Neuron (in vitro differentiated cells): ENCODE measurements at regions not wholly inside any gene's neighbourhood (a gene's known extent, or its start where the extent isn't known, plus 50 kb on each side); places are given as distances from the start of the nearest gene placed in this dataset.

ENCODE experiments used
- H2AFZ ChIP-seq: one replicate; pipeline ENCODE4 v1.6.1; 2013; ENCODE audit warnings: low read depth, mild to moderate bottlenecking, inconsistent platforms, low read length, moderate library complexity
- H3K27me3 ChIP-seq: one replicate; pipeline ENCODE4 v1.6.1; 2013; ENCODE audit warnings: low read length; ENCODE audit not compliant: insufficient read depth
- H3K36me3 ChIP-seq: one replicate; pipeline ENCODE4 v1.6.1; 2013; ENCODE audit warnings: low read length; ENCODE audit not compliant: insufficient read depth
- H3K4me1 ChIP-seq: one replicate; pipeline ENCODE4 v1.6.1; 2013; ENCODE audit warnings: low read length; ENCODE audit not compliant: insufficient read depth
- H3K4me3 ChIP-seq: 2 replicates; pipeline ENCODE4 v1.5.1; 2013; ENCODE audit warnings: mild to moderate bottlenecking, low read length, moderate library complexity
- H3K9me3 ChIP-seq: one replicate; pipeline ENCODE4 v1.6.1; 2013; ENCODE audit warnings: low read length

- Histone ChIP-seq H3K27me3 (no peaks in the 10 kb centered on the region), H3K4me3 (no peak overlapping the region), H3K9me3 (no peaks in the 10 kb centered on the region), H2AFZ (no peak overlapping the region), H3K36me3 (no peaks in the 10 kb centered on the region), H3K4me1 (no peaks in the 10 kb centered on the region)
Measured at GRCh38 chr11:11789735-11790369, 51.9 kb upstream of the USP47 start.

GRCh38 chr11:11788063-11788710, 53.6 kb upstream of the USP47 start:
- Histone ChIP-seq H2AFZ (no peak overlapping the region), H3K4me1 (no peaks in the 10 kb centered on the region), H3K36me3 (no peaks in the 10 kb centered on the region), H3K4me3 (no peak overlapping the region), H3K9me3 (no peaks in the 10 kb centered on the region), H3K27me3 (no peaks in the 10 kb centered on the region)

DNA sequence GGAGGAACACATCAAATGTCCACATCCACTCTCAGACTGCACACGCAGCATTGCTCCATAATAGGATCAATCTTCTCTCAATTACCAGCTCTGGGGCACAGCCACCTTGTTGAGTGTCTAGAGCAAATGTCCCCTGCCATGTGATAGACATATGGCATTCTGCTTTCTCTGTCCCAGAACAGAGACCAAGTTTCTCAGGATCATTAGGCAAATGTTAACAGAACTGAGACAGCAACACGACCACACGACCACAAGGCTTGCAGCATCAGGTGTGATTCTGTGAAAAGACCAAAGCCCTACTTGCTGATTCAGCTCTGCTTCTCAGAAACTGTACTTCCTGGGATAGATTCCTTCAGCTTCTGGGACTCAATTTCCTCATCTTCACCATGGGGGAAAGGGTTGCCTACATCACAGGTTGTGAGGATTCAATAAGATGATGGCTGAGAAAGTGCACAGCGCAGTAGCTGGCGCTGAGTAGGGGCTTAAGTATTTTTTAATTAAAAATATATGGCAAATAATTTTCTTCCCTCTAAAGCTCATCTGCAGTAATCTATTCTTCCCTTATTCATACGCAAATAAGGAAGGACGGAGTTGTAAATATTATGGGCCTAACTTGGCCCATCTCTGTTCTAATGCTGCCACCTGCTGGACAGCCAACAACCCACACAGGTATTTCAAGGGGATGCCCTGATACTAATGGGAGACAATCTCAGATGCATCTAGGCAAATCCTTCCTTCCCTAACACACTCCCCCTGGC, 54.3 kb upstream of the USP47 start:
- no peaks in the 10 kb centered on the region for H3K36me3 ChIP-seq
- no peak overlapping the region for H3K4me3 ChIP-seq
- H3K27me3 ChIP-seq = no peaks in the 10 kb centered on the region
- H2AFZ ChIP-seq = no peak overlapping the region
- H3K9me3 ChIP-seq = no peaks in the 10 kb centered on the region
- no peaks in the 10 kb centered on the region for H3K4me1 ChIP-seq

DNA sequence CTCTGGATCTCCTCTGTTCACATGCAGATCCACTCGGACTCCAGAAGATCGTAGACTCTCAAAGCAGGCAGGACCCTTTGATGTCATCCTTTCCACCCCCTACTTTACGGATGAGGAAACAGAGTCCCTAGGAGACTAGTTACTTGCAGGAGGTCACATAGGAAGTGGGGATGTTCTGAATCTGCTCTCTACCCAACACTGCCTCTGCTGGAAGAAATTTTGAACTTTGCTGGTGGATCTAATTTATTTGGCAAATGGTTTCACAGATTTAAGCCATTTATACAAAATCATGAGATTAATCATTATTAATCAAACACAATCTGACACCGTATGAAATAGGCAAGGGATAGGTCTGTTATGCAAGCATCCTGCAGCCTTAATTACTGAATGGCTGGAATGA, 55.0 kb upstream of the USP47 start:
- H3K27me3 ChIP-seq = no peaks in the 10 kb centered on the region
- no peak overlapping the region for H3K4me3 ChIP-seq
- H3K9me3 ChIP-seq = no peaks in the 10 kb centered on the region
- H3K36me3 ChIP-seq = no peaks in the 10 kb centered on the region
- no peak overlapping the region for H2AFZ ChIP-seq
- H3K4me1 ChIP-seq = no peaks in the 10 kb centered on the region

GRCh38 chr11:11786234-11786633, 55.5 kb upstream of the USP47 start:
- H2AFZ ChIP-seq = no peak overlapping the region
- H3K27me3 ChIP-seq = no peaks in the 10 kb centered on the region
- H3K9me3 ChIP-seq = no peaks in the 10 kb centered on the region
- H3K4me1 ChIP-seq = no peaks in the 10 kb centered on the region
- H3K36me3 ChIP-seq = no peaks in the 10 kb centered on the region
- H3K4me3 ChIP-seq = no peak overlapping the region

- no peaks in the 10 kb centered on the region for H3K9me3 ChIP-seq
- H2AFZ ChIP-seq = no peak overlapping the region
- no peaks in the 10 kb centered on the region for H3K4me1 ChIP-seq
- peaks cover 3% of the 10 kb centered on the region for H3K27me3 ChIP-seq
- no peak overlapping the region for H3K4me3 ChIP-seq
- H3K36me3 ChIP-seq = no peaks in the 10 kb centered on the region
Measured at GRCh38 chr11:11782532-11783110, 59.2 kb upstream of the USP47 start.

DNA sequence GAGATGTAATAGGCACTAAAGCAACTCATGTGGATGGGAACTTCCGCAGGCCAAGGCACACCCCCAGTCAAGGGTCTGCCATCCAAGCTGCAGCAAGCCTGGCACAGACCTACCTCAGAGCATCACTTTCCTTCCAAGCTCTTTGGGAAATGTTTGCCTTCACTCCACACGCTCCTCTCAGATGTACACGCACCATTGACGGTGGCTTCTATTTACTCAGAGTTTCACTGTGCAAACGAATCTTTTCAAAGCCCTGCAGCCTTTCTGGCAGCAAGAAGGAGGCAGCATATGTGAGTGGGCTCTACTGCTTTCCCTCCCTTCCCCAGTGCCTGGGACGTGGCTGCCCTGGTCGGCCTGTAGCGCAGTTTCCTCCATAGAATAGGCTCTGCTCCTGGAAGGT, 60.9 kb upstream of the USP47 start:
- Histone ChIP-seq H3K9me3 (no peaks in the 10 kb centered on the region), H2AFZ (no peak overlapping the region), H3K4me3 (no peak overlapping the region), H3K4me1 (no peaks in the 10 kb centered on the region), H3K36me3 (no peaks in the 10 kb centered on the region), H3K27me3 (peaks cover 7% of the 10 kb centered on the region)

- Histone ChIP-seq H3K9me3 (no peaks in the 10 kb centered on the region), H3K4me1 (no peaks in the 10 kb centered on the region), H2AFZ (no peak overlapping the region), H3K4me3 (no peak overlapping the region), H3K36me3 (no peaks in the 10 kb centered on the region), H3K27me3 (peaks cover 7% of the 10 kb centered on the region)
Measured at GRCh38 chr11:11779975-11780374, 61.8 kb upstream of the USP47 start.

DNA sequence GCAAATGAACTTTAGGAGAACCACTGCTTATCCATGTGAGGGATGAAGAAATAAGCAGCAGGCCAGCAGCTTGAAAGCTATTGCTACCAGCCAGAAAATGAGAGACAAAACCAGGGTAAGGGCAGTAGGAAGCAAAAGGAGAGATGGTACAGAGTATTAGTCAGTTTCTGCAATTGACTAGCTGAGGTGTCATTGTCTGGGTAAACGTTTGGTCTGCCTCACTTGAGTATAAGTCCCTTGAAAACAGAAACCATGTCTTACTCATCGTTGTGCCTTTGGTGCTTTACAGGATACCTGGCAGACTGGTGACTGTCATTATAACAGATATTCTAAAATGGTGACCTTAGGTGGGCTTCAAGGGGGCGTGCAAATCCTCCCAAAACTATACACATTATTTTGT, 63.9 kb upstream of the USP47 start:
- Histone ChIP-seq H3K9me3 (no peaks in the 10 kb centered on the region), H3K27me3 (peaks cover 7% of the 10 kb centered on the region), H3K4me1 (no peaks in the 10 kb centered on the region), H3K36me3 (no peaks in the 10 kb centered on the region), H2AFZ (no peak overlapping the region), H3K4me3 (no peak overlapping the region)

- Histone ChIP-seq H3K4me3 (no peak overlapping the region), H3K36me3 (no peaks in the 10 kb centered on the region), H3K4me1 (no peaks in the 10 kb centered on the region), H3K27me3 (peaks cover 7% of the 10 kb centered on the region), H3K9me3 (no peaks in the 10 kb centered on the region), H2AFZ (no peak overlapping the region)
Measured at GRCh38 chr11:11776714-11777113, 65.1 kb upstream of the USP47 start.

- Histone ChIP-seq H3K27me3 (peaks cover 11% of the 10 kb centered on the region), H3K9me3 (no peaks in the 10 kb centered on the region), H3K36me3 (no peaks in the 10 kb centered on the region), H3K4me3 (no peak overlapping the region), H3K4me1 (no peaks in the 10 kb centered on the region), H2AFZ (no peak overlapping the region)
Measured at GRCh38 chr11:11774928-11775327, 66.8 kb upstream of the USP47 start.

DNA sequence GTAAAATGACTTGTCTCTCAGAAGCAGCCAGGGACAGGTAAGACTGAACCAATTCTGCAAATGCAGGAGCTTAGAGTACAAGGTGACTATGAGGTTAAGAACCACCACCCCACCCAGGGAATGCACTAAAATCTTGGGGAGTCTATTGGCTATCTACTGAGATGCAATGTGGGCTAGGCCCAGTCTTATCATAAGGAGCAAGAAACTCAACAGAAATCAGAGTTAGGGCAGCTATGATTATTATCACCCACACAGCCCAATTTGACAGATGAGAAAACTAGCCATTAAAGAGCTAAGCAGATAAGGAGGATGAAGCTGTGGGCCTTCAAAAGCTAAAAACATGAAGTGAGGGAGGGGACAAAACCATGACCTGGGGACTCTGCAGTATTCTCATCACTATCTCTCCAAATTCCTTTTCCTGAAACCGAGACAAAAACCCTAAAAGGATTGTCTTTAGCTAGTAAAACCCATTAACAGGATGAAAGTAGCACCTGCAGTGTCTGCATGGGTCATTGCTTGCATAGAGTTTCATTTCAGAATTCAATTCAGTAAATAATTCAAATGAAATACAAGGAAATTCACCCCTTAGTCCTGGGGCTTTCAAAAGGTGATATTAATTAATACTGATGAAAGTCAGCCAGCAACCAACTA, 68.8 kb upstream of the USP47 start:
- no peak overlapping the region for H3K4me3 ChIP-seq
- peaks cover 10% of the 10 kb centered on the region for H3K27me3 ChIP-seq
- H3K36me3 ChIP-seq = no peaks in the 10 kb centered on the region
- no peaks in the 10 kb centered on the region for H3K9me3 ChIP-seq
- H2AFZ ChIP-seq = no peak overlapping the region
- H3K4me1 ChIP-seq = no peaks in the 10 kb centered on the region
